ENCODE measurements at regions not wholly inside any gene's neighbourhood (a gene's known extent, or its start where the extent isn't known, plus 50 kb on each side); places are given as distances from the start of the nearest gene placed in this dataset.

- TF ChIP-seq EZH2 (IDR thresholded peaks at IDR 0.05; ENCODE audit: low read length) (no peak), CTCF (optimal IDR thresholded peaks at IDR 0.05 in 1 of 3, IDR thresholded peaks at IDR 0.05 in 1 of 3, conservative IDR thresholded peaks at IDR 0.05 in 1 of 3; ENCODE audit: extremely low read depth in 1 of 3, insufficient read depth in 2 of 3, low read length in 3 of 3) (no peak)
Measured at GRCh38 chr13:39931505-39931904, 276.0 kb downstream of the COG6 start.

Measured in keratinocyte (primary cell).